Hepatocyte (in vitro differentiated cells): ENCODE measurements at regions not wholly inside any gene's neighbourhood (a gene's known extent, or its start where the extent isn't known, plus 50 kb on each side); places are given as distances from the start of the nearest gene placed in this dataset.

Source experiments
- EZH2 ChIP-seq: fragments of 200-600 bp; sonication (generic); IDR thresholded peaks from 2 replicates; pipeline ENCODE4 v1.6.1; 2016; ENCODE audit warnings: antibody characterized with exemption, mild to moderate bottlenecking, borderline replicate concordance
- EZH2phosphoT487 ChIP-seq: fragments of 200-600 bp; sonication (generic); IDR thresholded peaks from one replicate; pipeline ENCODE4 v1.6.1; 2018; ENCODE audit warnings: antibody characterized with exemption, mild to moderate bottlenecking, low read depth, moderate library complexity; ENCODE audit not compliant: unreplicated experiment, severe bottlenecking
- TF ChIP-seq, protein P1 (sequence below): fragments of 200-600 bp; sonication (generic); IDR thresholded peaks from 2 replicates; pipeline ENCODE4 v1.5.1; 2016; ENCODE audit warnings: antibody characterized with exemption, mild to moderate bottlenecking; ENCODE audit not compliant: poor library complexity

DNA sequence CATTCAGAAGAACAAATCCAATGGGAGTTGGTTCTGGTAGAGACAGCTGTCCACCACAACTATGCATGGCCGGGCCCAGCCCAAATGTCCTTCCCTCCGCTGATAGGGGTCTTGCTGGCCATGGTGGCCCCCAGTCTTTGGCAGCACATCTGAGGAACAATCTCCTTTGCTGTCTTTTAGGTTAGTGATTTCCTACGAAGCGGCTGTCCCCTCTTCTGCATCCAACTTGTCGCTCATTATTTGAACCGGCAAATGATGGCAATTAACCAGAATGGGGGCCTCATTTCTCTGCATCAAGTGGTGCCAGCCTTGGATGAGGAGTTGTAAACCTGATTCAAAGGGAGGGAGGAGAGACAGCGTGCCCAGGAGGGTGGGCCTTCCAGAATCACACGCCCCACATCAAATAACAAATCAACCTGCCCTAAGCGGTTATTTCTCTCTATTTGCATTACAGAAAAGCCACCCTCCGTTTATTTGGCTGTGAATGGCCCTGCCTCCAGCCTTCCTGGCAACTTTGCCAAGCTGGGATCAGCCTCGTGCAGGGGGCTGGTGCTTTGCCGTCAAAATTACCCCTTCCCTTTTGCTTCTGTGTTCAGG, 156.5 kb downstream of the RGS9 start:
- no peak for TF ChIP-seq EZH2
- TF ChIP-seq, protein P1, sequence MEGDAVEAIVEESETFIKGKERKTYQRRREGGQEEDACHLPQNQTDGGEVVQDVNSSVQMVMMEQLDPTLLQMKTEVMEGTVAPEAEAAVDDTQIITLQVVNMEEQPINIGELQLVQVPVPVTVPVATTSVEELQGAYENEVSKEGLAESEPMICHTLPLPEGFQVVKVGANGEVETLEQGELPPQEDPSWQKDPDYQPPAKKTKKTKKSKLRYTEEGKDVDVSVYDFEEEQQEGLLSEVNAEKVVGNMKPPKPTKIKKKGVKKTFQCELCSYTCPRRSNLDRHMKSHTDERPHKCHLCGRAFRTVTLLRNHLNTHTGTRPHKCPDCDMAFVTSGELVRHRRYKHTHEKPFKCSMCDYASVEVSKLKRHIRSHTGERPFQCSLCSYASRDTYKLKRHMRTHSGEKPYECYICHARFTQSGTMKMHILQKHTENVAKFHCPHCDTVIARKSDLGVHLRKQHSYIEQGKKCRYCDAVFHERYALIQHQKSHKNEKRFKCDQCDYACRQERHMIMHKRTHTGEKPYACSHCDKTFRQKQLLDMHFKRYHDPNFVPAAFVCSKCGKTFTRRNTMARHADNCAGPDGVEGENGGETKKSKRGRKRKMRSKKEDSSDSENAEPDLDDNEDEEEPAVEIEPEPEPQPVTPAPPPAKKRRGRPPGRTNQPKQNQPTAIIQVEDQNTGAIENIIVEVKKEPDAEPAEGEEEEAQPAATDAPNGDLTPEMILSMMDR = no peak
- TF ChIP-seq EZH2phosphoT487 = no peak
